ENCODE measurements at regions not wholly inside any gene's neighbourhood (a gene's known extent, or its start where the extent isn't known, plus 50 kb on each side); places are given as distances from the start of the nearest gene placed in this dataset.

DNA sequence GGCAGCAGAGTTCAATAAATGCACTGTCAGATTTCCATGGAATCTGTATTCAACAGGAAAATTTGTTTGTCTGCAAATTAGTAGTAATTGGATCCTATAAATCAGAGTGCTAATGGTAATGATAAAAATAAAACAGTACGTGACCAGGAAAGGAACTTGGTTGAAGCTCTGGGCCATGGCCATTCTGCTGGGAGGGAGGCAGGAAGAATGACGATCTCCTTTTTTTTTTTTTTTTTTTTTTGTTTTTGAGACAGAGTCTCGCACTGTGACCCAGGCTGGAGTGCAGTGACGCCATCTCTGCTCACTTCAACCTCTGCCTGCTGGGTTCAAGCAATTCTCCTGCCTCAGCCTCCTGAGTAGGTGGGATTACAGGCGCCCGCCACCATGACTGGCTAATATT is 94.8 kb upstream of the SEC11C start:
- Histone ChIP-seq H3K4me1 (no peaks in the 10 kb centered on the region), H3K9me3 (no peaks in the 10 kb centered on the region), H3K27ac (no peak overlapping the region), H3K4me3 (no peak overlapping the region), H3K27me3 (no peaks in the 10 kb centered on the region), H3K36me3 (no peaks in the 10 kb centered on the region), H3K9ac (ENCODE audit: low read depth in 2 of 2, low read length in 2 of 2) (no peak overlapping the region)
- TF ChIP-seq, protein P1, sequence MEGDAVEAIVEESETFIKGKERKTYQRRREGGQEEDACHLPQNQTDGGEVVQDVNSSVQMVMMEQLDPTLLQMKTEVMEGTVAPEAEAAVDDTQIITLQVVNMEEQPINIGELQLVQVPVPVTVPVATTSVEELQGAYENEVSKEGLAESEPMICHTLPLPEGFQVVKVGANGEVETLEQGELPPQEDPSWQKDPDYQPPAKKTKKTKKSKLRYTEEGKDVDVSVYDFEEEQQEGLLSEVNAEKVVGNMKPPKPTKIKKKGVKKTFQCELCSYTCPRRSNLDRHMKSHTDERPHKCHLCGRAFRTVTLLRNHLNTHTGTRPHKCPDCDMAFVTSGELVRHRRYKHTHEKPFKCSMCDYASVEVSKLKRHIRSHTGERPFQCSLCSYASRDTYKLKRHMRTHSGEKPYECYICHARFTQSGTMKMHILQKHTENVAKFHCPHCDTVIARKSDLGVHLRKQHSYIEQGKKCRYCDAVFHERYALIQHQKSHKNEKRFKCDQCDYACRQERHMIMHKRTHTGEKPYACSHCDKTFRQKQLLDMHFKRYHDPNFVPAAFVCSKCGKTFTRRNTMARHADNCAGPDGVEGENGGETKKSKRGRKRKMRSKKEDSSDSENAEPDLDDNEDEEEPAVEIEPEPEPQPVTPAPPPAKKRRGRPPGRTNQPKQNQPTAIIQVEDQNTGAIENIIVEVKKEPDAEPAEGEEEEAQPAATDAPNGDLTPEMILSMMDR (IDR thresholded peaks at IDR 0.05), result no peak
- no peak for DNase-seq
- intact Hi-C loops (cut with DNase I), result no loop called here

DNA sequence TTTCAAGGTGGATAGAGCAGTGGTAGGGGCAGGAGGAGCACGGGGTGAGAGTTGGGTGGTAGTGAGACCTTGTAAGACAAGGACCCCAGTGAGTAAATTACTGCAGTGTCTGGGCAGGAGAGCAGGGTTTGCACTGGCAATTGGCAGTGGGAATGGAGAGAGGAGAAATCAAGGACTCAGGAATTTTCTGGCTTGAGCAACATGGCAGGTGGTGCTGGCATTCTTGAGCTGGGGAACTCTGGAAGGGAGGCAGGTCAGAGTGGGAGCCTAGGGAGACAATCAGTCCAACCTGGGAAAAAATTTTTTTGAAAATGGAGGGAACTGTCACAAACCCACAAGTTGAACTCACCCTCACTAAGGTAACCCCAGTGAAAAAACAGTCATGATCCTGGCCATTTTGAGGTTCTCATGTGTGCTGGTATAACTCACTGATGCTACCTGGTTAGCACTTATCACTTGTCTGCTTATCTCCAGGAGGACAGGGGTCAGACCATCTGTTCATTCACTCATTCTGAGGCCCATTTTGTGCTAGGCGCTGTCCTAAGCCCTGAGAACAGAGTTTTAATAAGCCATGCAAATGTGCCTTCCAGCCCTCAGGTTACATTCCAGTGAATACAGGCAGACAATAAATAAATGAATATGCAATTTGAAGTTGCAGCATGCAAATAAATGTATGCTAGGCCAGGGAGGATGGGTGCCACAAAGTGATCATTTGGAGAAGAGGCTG is 92.2 kb upstream of the SEC11C start:
- intact Hi-C loops (cut with DNase I), result no loop called here
- TF ChIP-seq, protein P1 (IDR thresholded peaks at IDR 0.05), result no peak
- Histone ChIP-seq H3K36me3 (no peaks in the 10 kb centered on the region), H3K27me3 (no peaks in the 10 kb centered on the region), H3K4me3 (no peak overlapping the region), H3K27ac (no peak overlapping the region), H3K9ac (ENCODE audit: low read depth in 2 of 2, low read length in 2 of 2) (no peak overlapping the region), H3K4me1 (no peaks in the 10 kb centered on the region), H3K9me3 (no peaks in the 10 kb centered on the region)
- DNase-seq, result no peak

DNA sequence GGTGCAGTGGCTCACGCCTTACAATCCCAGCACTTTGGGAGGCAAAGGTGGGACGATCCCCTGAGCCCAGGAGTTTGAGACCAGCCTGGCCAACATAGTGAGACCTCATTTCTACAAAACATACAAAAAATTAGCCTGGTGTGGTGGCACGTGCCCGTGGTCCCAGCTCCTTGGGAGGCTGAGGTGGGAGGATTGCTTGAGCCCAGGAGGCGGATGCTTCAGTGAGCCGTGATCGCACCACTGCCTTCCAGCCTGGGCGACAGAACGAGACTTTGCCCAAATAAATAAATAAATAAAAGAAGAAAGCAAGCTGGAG is 91.7 kb upstream of the SEC11C start:
- TF ChIP-seq, protein P1 (IDR thresholded peaks at IDR 0.05), result no peak
- no peaks in the 10 kb centered on the region for H3K36me3 ChIP-seq
- no peak for DNase-seq
- H3K4me1 ChIP-seq, result no peaks in the 10 kb centered on the region
- no peak overlapping the region for H3K9ac ChIP-seq (ENCODE audit: low read depth in 2 of 2, low read length in 2 of 2)
- no peaks in the 10 kb centered on the region for H3K27me3 ChIP-seq
- intact Hi-C loops (cut with DNase I), result no loop called here
- no peak overlapping the region for H3K27ac ChIP-seq
- H3K4me3 ChIP-seq, result no peak overlapping the region
- no peaks in the 10 kb centered on the region for H3K9me3 ChIP-seq

DNA sequence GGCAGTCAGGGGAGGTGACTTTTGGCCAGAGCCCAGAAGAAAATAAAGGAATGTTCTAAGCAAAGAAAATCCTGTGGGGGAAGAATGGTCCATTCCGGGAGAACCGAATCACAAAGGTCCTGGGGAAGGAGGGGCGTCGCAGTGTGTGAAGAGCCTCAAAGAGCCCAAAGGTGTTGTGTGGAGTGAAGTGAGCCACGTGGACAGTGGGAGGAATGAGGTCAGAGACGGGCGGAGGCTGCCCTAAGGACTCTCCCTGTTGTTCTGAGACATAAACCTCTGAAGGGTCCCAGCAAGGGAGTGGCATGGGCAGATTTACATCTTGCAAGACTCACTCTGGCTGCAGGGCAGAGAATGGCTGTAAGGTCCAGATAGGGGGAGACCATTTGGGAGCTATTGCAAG is 91.3 kb upstream of the SEC11C start:
- no peaks in the 10 kb centered on the region for H3K9me3 ChIP-seq
- no peak overlapping the region for H3K9ac ChIP-seq (ENCODE audit: low read depth in 2 of 2, low read length in 2 of 2)
- H3K36me3 ChIP-seq, result no peaks in the 10 kb centered on the region
- intact Hi-C loops (cut with DNase I), result no loop called here
- DNase-seq, result no peak
- TF ChIP-seq, protein P1 (IDR thresholded peaks at IDR 0.05), result no peak
- H3K27ac ChIP-seq, result no peak overlapping the region
- H3K4me3 ChIP-seq, result no peak overlapping the region
- H3K4me1 ChIP-seq, result no peaks in the 10 kb centered on the region
- H3K27me3 ChIP-seq, result no peaks in the 10 kb centered on the region

DNA sequence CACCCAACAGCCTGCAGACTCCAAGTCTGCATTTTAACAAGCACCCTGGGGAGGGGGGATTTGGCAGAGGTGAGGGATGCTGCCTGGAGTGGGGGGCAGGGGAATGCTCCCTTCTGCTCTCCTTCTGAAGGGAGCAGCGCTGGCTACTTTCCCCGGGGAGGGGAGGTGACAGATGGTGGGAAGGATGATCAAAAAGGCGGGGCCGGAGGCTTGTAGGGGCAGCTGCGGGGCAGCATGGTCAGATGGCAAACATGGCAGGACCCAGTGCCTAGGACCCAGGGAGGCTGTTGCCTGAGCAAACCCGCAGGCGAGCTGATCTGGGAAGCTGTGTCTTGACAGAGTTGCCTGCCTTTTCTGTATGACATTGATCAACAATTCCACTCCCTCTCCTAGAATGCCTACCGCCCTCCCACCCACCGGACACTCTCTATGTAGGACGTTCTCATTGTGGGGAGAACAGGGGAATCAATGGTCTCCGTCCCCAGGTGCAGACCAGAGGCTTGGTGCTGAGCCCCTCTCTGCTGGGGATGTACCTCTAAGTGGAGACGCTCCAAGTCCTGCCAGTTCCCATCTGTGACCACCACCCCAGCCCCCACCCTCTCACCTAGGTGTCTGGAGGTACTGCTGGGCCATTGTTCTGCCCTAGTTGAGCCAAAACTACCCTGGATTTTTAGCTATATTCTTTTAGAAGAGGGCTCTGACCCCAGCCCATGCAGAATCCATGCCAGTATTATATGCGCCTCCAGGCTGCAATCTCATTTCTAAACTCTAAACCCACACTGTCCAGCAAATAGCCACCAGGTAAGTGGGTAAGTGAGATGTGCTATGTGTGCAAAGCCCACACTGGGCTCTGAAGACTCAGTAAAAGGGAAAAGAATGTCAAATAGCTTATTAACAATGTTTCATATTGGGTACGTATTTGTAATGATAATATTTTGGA is 89.7 kb upstream of the SEC11C start:
- no peaks in the 10 kb centered on the region for H3K36me3 ChIP-seq
- intact Hi-C loops (cut with DNase I), result no loop called here
- no peak for DNase-seq
- no peak overlapping the region for H3K9ac ChIP-seq (ENCODE audit: low read depth in 2 of 2, low read length in 2 of 2)
- no peaks in the 10 kb centered on the region for H3K9me3 ChIP-seq
- no peaks in the 10 kb centered on the region for H3K4me1 ChIP-seq
- H3K4me3 ChIP-seq, result no peak overlapping the region
- H3K27me3 ChIP-seq, result no peaks in the 10 kb centered on the region
- no peak overlapping the region for H3K27ac ChIP-seq
- TF ChIP-seq, protein P1 (IDR thresholded peaks at IDR 0.05), result no peak

Data from colonic mucosa (tissue), 4 donors.